HFFc6 (cell line): ENCODE measurements at regions not wholly inside any gene's neighbourhood (a gene's known extent, or its start where the extent isn't known, plus 50 kb on each side); places are given as distances from the start of the nearest gene placed in this dataset.

ENCODE experiments used
- DNase-seq: peaks from one replicate; pipeline ENCODE4 v3.0.0-alpha.2; 2018
- H3K27ac Mint-ChIP-seq: 2 replicates; pipeline ENCODE4 v1.8.0; 2020; ENCODE audit warnings: mild to moderate bottlenecking, mixed read lengths
- H3K27me3 Mint-ChIP-seq: 2 replicates; pipeline ENCODE4 v1.8.0; 2021; ENCODE audit warnings: mild to moderate bottlenecking, moderate library complexity, mixed read lengths; ENCODE audit not compliant: insufficient read depth
- H3K36me3 Mint-ChIP-seq: 2 replicates; pipeline ENCODE4 v1.8.0; 2021; ENCODE audit warnings: low read depth, mixed read lengths
- H3K4me1 Mint-ChIP-seq: 2 replicates; pipeline ENCODE4 v1.8.0; 2020; ENCODE audit warnings: low read depth, mixed read lengths
- H3K4me3 Mint-ChIP-seq: 2 replicates; pipeline ENCODE4 v1.8.0; 2020; ENCODE audit warnings: mild to moderate bottlenecking, moderate library complexity, mixed read lengths
- H3K9me3 Mint-ChIP-seq: 2 replicates; pipeline ENCODE4 v1.8.0; 2020; ENCODE audit warnings: mild to moderate bottlenecking, mixed read lengths
- CTCF ChIP-seq: fragments of 200-600 bp; sonication (generic); IDR thresholded peaks from 2 replicates; pipeline ENCODE4 v1.5.0; 2021; ENCODE audit warnings: antibody characterized with exemption, mild to moderate bottlenecking

GRCh38 chr6:15716889-15717288 lies 54.1 kb upstream of the DTNBP1 start:
- no peak for DNase-seq
- H3K27ac Mint-ChIP-seq, result no peak overlapping the region
- H3K36me3 Mint-ChIP-seq, result no peaks in the 10 kb centered on the region; the same call in 1 of the 2 replicates
- no peak overlapping the region for H3K4me3 Mint-ChIP-seq
- no peaks in the 10 kb centered on the region for H3K4me1 Mint-ChIP-seq
- H3K27me3 Mint-ChIP-seq, result peaks cover 1% of the 10 kb centered on the region; the same call in 1 of the 2 replicates
- no peaks in the 10 kb centered on the region for H3K9me3 Mint-ChIP-seq
- TF ChIP-seq CTCF, result no peak

DNA sequence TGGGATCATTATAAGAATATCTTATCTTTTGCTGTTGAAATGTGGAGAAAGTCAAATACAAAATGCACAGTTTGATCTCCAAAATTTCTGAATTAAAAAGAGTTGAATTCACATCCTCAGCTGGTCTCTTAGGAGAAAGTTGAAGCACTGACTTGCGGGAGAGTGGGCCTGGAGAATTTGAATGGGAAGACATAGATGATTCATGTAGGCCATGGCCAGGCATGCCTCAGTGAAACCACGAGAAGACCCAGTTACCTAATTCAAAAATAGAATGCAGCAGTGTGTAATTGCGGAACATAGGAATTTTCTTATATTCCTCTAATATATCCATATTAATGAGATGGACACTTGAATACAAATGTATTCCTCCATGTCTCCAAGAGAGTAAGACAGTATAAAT lies 53.0 kb upstream of the DTNBP1 start:
- Mint-ChIP-seq H3K4me1 (no peaks in the 10 kb centered on the region), H3K36me3 (no peaks in the 10 kb centered on the region; the same call in 1 of the 2 replicates), H3K27me3 (peaks cover 1% of the 10 kb centered on the region; the same call in 1 of the 2 replicates), H3K9me3 (no peaks in the 10 kb centered on the region), H3K27ac (no peak overlapping the region), H3K4me3 (no peak overlapping the region)
- no peak for TF ChIP-seq CTCF
- no peak for DNase-seq

DNA sequence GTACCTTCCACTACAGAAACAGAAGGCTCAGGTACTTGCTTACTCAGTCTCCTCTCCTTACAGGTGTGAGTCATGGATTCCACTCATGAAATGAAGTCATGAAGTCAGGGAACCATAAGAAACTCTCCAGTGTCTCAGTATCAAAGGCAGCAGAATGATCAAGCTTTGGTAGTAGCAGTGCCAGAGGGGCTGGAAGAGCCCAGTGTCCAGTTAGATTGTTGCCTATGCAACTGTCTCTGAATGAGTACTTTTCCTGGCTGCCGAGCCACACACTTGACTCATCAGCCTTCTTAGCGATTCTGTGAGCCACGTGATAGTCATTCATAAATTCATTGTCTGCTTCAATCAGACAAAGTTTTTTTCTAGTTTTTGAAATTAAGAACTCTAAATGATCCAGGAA lies 52.2 kb upstream of the DTNBP1 start:
- Mint-ChIP-seq H3K4me1 (no peaks in the 10 kb centered on the region), H3K27ac (no peak overlapping the region), H3K4me3 (no peak overlapping the region), H3K9me3 (no peaks in the 10 kb centered on the region), H3K27me3 (peaks cover 1% of the 10 kb centered on the region; the same call in 1 of the 2 replicates), H3K36me3 (no peaks in the 10 kb centered on the region; the same call in 1 of the 2 replicates)
- TF ChIP-seq CTCF, result no peak
- DNase-seq, result peak; percentile 1

- Mint-ChIP-seq H3K27ac (no peak overlapping the region), H3K9me3 (no peaks in the 10 kb centered on the region), H3K36me3 (no peaks in the 10 kb centered on the region; the same call in 1 of the 2 replicates), H3K4me1 (no peaks in the 10 kb centered on the region), H3K4me3 (no peak overlapping the region), H3K27me3 (peaks cover 1% of the 10 kb centered on the region; the same call in 1 of the 2 replicates)
- TF ChIP-seq CTCF, result no peak
- no peak for DNase-seq
Measured at GRCh38 chr6:15714658-15715057, 51.8 kb upstream of the DTNBP1 start.

- Mint-ChIP-seq H3K36me3 (no peaks in the 10 kb centered on the region; the same call in 1 of the 2 replicates), H3K4me3 (no peak overlapping the region), H3K4me1 (no peaks in the 10 kb centered on the region), H3K9me3 (no peaks in the 10 kb centered on the region), H3K27me3 (peaks cover 1% of the 10 kb centered on the region; the same call in 1 of the 2 replicates), H3K27ac (no peak overlapping the region)
- TF ChIP-seq CTCF, result no peak
- no peak for DNase-seq
Measured at GRCh38 chr6:15713325-15713724, 50.5 kb upstream of the DTNBP1 start.

GRCh38 chr6:15712797-15713196 lies 50.0 kb upstream of the DTNBP1 start:
- Mint-ChIP-seq H3K4me3 (no peak overlapping the region), H3K27ac (no peak overlapping the region), H3K27me3 (peaks cover 1% of the 10 kb centered on the region; the same call in 1 of the 2 replicates), H3K9me3 (no peaks in the 10 kb centered on the region), H3K4me1 (no peaks in the 10 kb centered on the region), H3K36me3 (no peaks in the 10 kb centered on the region; the same call in 1 of the 2 replicates)
- no peak for TF ChIP-seq CTCF
- no peak for DNase-seq
